Nephron (organoid): ENCODE measurements at regions not wholly inside any gene's neighbourhood (a gene's known extent, or its start where the extent isn't known, plus 50 kb on each side); places are given as distances from the start of the nearest gene placed in this dataset.
"Not testable (repeated sequence)": the region's sequence is repeated elsewhere in the genome, so short reads cannot be mapped to it uniquely, and the experiment has no call there.

Experiments used
- H3K27ac Mint-ChIP-seq, 3 experiments: 2 replicates each; pipeline ENCODE4 v1.8.0; 2020; ENCODE audit warnings: mixed read lengths in 3 of 3, mild to moderate bottlenecking in 2 of 3, moderate library complexity in 1 of 3
- H3K27me3 Mint-ChIP-seq: 2 replicates; pipeline ENCODE4 v1.8.0; 2021; ENCODE audit warnings: low read depth, mild to moderate bottlenecking, moderate library complexity, mixed read lengths
- H3K36me3 Mint-ChIP-seq: 2 replicates; pipeline ENCODE4 v1.8.0; 2020; ENCODE audit warnings: low read depth, mixed read lengths
- H3K4me1 Mint-ChIP-seq: 2 replicates; pipeline ENCODE4 v1.8.0; 2020; ENCODE audit warnings: mixed read lengths
- H3K4me3 Mint-ChIP-seq, 3 experiments: 2 replicates each; pipeline ENCODE4 v1.8.0; 2020; ENCODE audit warnings: mild to moderate bottlenecking in 3 of 3, mixed read lengths in 3 of 3, moderate library complexity in 2 of 3
- H3K9me3 Mint-ChIP-seq: 2 replicates; pipeline ENCODE4 v1.8.0; 2020; ENCODE audit warnings: mixed read lengths
- TF ChIP-seq, protein P1 (sequence below), 3 experiments: fragments of 200-600 bp; sonication (generic); IDR thresholded peaks; one replicate each; pipeline ENCODE4 v1.5.0; 2021; ENCODE audit warnings: antibody characterized with exemption in 3 of 3; ENCODE audit not compliant: unreplicated experiment in 3 of 3

DNA sequence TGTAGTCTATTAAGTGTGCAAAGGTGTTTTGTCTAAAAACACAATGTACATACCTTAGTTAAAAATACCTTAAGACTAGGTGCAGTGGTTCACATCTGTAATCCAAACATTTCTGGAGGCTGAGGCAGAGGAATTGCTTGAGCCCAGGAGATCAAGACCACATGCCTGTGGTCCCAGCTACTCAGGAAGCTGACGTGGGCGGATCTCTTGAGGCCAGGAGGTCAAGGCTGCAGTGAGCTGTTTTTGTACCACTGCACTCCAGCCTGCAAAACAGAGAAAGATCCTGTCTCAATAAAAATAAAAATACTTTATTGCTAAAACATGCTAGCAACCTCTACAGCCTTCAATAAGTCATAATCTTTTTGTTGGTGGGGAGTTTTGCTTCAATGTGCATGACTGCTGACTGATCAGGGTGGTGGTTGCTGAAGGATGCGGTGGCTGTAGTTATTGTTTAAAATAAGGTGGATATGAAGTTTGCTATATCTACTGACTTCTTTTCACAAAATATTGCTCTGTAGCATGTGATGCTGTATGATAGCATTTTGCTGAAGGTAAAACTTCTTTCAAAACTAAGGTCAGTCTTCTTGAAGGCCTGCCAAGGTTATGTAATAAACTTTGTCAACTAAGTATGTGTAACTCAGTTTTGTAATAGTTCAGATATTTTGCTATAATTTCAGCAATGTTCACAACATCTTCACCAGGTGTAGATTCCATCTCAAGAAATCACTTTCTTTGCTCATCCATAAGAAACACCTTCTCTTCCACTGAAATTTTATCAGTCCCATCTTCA, 1238.0 kb upstream of the NRXN1 start:
- TF ChIP-seq, protein P1, sequence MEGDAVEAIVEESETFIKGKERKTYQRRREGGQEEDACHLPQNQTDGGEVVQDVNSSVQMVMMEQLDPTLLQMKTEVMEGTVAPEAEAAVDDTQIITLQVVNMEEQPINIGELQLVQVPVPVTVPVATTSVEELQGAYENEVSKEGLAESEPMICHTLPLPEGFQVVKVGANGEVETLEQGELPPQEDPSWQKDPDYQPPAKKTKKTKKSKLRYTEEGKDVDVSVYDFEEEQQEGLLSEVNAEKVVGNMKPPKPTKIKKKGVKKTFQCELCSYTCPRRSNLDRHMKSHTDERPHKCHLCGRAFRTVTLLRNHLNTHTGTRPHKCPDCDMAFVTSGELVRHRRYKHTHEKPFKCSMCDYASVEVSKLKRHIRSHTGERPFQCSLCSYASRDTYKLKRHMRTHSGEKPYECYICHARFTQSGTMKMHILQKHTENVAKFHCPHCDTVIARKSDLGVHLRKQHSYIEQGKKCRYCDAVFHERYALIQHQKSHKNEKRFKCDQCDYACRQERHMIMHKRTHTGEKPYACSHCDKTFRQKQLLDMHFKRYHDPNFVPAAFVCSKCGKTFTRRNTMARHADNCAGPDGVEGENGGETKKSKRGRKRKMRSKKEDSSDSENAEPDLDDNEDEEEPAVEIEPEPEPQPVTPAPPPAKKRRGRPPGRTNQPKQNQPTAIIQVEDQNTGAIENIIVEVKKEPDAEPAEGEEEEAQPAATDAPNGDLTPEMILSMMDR (IDR thresholded peaks at IDR 0.05; ENCODE audit: unreplicated experiment in 3 of 3) = no peak

DNA sequence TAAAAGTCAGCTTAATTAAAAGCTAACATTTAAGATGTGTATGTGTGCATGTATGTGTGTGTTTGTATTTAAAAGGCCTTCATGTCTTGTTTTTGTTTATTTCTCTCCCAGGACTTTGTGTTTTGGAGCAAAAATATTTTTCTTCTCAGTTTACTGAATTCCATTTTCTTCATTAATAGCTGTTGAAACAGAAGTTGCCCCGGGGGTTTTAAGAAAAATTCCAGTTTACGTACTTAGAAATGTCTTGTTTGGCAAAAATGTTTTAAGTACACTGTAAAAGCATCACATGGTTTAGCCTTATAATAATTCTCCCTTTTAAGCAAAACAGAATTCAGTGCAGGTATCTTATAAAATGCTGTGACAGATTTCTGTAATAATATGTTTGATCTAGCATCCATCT, 1233.0 kb upstream of the NRXN1 start:
- Mint-ChIP-seq H3K4me3 (no peak overlapping the region), H3K9me3 (peaks cover under 1% of the 10 kb centered on the region), H3K4me1 (no peaks in the 10 kb centered on the region), H3K36me3 (no peaks in the 10 kb centered on the region), H3K27me3 (no peaks in the 10 kb centered on the region), H3K27ac (no peak overlapping the region)
- TF ChIP-seq, protein P1 (IDR thresholded peaks at IDR 0.05; ENCODE audit: unreplicated experiment in 3 of 3) = no peak

More for the DNA sequence above, 1238.0 kb upstream of the NRXN1 start:
- no peaks in the 10 kb centered on the region for H3K4me1 Mint-ChIP-seq
- no peak overlapping the region for H3K27ac Mint-ChIP-seq
- no peaks in the 10 kb centered on the region for H3K27me3 Mint-ChIP-seq
- H3K4me3 Mint-ChIP-seq = no peak overlapping the region
- peaks cover 6% of the 10 kb centered on the region for H3K36me3 Mint-ChIP-seq
- peaks cover 20% of the 10 kb centered on the region for H3K9me3 Mint-ChIP-seq

DNA sequence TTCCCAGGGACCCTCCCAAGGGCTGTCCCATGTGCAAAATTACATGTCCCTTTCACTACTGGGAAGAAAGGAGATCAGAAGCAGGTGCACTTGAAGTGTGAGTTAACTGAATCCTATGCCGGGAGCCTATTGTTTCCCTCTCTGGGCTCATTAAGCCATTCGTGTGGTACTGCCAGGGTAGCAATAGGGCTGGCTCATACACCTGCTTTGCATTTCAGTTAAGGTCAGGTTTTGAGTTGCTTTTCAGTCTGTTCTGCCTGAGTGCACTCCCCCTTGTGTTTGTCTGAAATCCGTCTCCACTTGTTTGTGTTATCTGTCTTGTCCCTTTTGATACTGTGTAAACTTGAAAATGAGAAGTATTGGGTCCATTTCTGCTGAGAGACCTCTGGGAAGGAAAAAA, 1232.6 kb upstream of the NRXN1 start:
- Mint-ChIP-seq H3K4me3 (no peak overlapping the region), H3K27ac (no peak overlapping the region), H3K27me3 (no peaks in the 10 kb centered on the region), H3K9me3 (no peaks in the 10 kb centered on the region), H3K4me1 (no peaks in the 10 kb centered on the region), H3K36me3 (no peaks in the 10 kb centered on the region)
- TF ChIP-seq, protein P1 (IDR thresholded peaks at IDR 0.05; ENCODE audit: unreplicated experiment in 3 of 3) = no peak

DNA sequence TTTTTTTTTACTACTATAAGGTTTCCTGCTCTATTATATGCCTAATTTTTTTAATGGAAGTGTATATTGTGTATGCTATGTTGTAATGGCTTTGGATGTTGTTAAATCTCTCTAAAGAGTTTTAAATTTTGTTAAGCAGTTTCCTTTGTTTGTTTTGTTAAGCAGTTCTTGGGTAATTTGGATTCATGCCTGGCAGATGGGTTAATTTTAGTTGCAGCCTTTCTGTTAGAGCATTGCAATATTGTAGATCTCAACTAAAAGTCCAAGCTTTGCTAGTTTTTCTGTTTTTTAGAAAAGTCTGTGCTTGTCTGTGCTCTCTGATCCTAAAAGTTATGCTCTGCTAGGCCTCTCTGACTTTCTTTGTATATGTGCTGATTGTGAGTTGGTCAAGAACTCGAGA, 1229.0 kb upstream of the NRXN1 start:
- H3K9me3 Mint-ChIP-seq = no peaks in the 10 kb centered on the region
- no peak overlapping the region for H3K4me3 Mint-ChIP-seq
- peak overlapping the region in 2 of 3 experiments; percentile 27 to 36 for H3K27ac Mint-ChIP-seq
- no peaks in the 10 kb centered on the region for H3K36me3 Mint-ChIP-seq
- TF ChIP-seq, protein P1 (IDR thresholded peaks at IDR 0.05; ENCODE audit: unreplicated experiment in 3 of 3) = no peak
- H3K4me1 Mint-ChIP-seq = no peaks in the 10 kb centered on the region
- no peaks in the 10 kb centered on the region for H3K27me3 Mint-ChIP-seq

DNA sequence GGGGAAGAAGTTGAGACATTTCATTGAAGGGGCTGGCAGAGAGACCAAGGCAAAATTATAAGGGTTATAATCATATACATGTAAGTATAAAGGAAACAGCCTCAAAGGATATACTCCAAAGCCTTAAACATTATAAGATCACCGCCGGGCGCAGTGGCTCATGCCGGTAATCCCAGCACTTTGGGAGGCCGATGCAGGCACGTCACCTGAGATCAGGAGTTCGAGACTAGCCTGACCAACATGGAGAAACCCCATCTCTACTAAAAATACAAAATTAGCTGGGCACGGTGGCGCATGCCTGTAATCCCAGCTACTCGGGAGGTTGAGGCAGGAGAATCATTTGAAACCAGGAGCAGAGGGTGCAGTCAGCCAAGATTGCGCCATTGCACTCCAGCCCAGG, 1227.0 kb upstream of the NRXN1 start:
- H3K4me1 Mint-ChIP-seq, H3K27me3 Mint-ChIP-seq, H3K9me3 Mint-ChIP-seq, H3K36me3 Mint-ChIP-seq, H3K27ac Mint-ChIP-seq, H3K4me3 Mint-ChIP-seq: not testable (repeated sequence)

DNA sequence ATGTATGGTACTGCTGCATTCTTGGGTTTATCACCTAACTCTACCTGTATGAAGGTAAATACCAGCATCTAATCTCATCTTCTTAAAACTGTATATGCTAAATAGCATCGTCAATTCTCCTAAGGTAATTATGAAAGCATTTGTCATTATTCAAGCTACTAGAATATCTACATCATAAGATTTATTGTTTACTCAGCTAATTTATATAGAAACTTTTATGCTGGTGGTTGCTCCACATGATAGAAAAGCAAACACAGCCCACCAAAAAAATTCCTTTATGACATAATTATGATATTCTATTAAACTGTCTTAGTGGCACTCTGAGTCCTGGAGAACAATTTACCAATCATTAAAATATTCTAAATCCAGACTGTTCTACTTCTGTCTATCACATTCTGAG, 1226.1 kb upstream of the NRXN1 start:
- Mint-ChIP-seq H3K36me3 (no peaks in the 10 kb centered on the region), H3K27ac (no peak overlapping the region), H3K4me3 (no peak overlapping the region), H3K9me3 (no peaks in the 10 kb centered on the region), H3K4me1 (no peaks in the 10 kb centered on the region), H3K27me3 (no peaks in the 10 kb centered on the region)
- TF ChIP-seq, protein P1 (IDR thresholded peaks at IDR 0.05; ENCODE audit: unreplicated experiment in 3 of 3) = no peak
